Endothelial cell of umbilical vein (primary cell): ENCODE measurements at regions not wholly inside any gene's neighbourhood (a gene's known extent, or its start where the extent isn't known, plus 50 kb on each side); places are given as distances from the start of the nearest gene placed in this dataset.

Experiments
- BruUV-seq: library from RNA; stranded (reverse); fragments of 400-500 nt; replicated peaks from 2 replicates; lab custom pipeline; 2021; lab: Mats Ljungman, UMichigan
- CTCF ChIA-PET: fragments of 300-600, 350-600 bp; sonication (Branson Sonifier 250); formaldehyde crosslinking; loops from one replicate; lab custom pipeline; 2021; ENCODE audit warnings: antibody characterized with exemption, inconsistent platforms; lab: Charles Lee
- POLR2A ChIA-PET: fragments of 300-600, 350-600 bp; sonication (Branson Sonifier 250); formaldehyde crosslinking; loops from one replicate; lab custom pipeline; 2021; ENCODE audit warnings: antibody characterized with exemption, inconsistent platforms; lab: Charles Lee
- DNase-seq: peaks from one replicate; pipeline ENCODE4 v3.0.0-alpha.2; 2011; ENCODE audit warnings: low read depth, low spot score
- FAIRE-seq: peaks from 2 replicates; lab custom pipeline; 2011; peaks lifted over from hg19 to GRCh38; lab: Jason Lieb, UNC
- H2AFZ ChIP-seq: 2 replicates; pipeline ENCODE4 v1.6.0; 2012; ENCODE audit warnings: low read depth, low read length, control low read depth, inconsistent platforms
- H3K27ac ChIP-seq: 2 replicates; pipeline ENCODE4 v1.5.1; 2011; ENCODE audit warnings: low read depth, mild to moderate bottlenecking, control low read depth, low read length, moderate library complexity; ENCODE audit not compliant: insufficient read depth
- H3K27me3 ChIP-seq, 2 experiments: 2 replicates each; pipeline versions ENCODE4 v1.6.0 to v1.6.1; 2011; ENCODE audit warnings: low read length in 2 of 2, mixed read lengths in 1 of 2; ENCODE audit not compliant: control insufficient read depth in 2 of 2, insufficient read depth in 2 of 2
- H3K36me3 ChIP-seq, 2 experiments: 2 replicates in 1 of 2; 3 replicates in 1 of 2; pipeline ENCODE4 v1.5.1; 2011; ENCODE audit warnings: low read length in 2 of 2, mild to moderate bottlenecking in 1 of 2, moderate library complexity in 1 of 2; ENCODE audit not compliant: control insufficient read depth in 2 of 2, insufficient read depth in 2 of 2; ENCODE audit errors: extremely low read depth in 1 of 2
- H3K4me1 ChIP-seq: 3 replicates; pipeline ENCODE4 v1.5.1; 2011; ENCODE audit warnings: mild to moderate bottlenecking, low read length; ENCODE audit not compliant: control insufficient read depth, insufficient read depth; ENCODE audit errors: extremely low read depth
- H3K4me2 ChIP-seq: 2 replicates; pipeline ENCODE4 v1.6.1; 2011; ENCODE audit warnings: low read length, control low read depth, mixed read lengths; ENCODE audit not compliant: insufficient read depth
- H3K4me3 ChIP-seq, 3 experiments: fragments of 200-600 bp in 1 of 3; sonication (generic), shearing (Covaris generic) in 1 of 3; replicated peaks in 1 of 3; 2 replicates each; pipeline ENCODE4 v1.5.1; 2011 to 2016; ENCODE audit warnings: control low read depth in 3 of 3, low read length in 3 of 3, mild to moderate bottlenecking in 2 of 3, inconsistent platforms in 1 of 3, low read depth in 1 of 3, moderate library complexity in 1 of 3; ENCODE audit not compliant: insufficient read depth in 1 of 3
- H3K79me2 ChIP-seq: 2 replicates; pipeline ENCODE4 v1.6.0; 2012; ENCODE audit warnings: low read length, inconsistent platforms; ENCODE audit not compliant: control insufficient read depth, insufficient read depth
- H3K9ac ChIP-seq: replicated peaks from 2 replicates; pipeline ENCODE3; 2011; ENCODE audit warnings: low read length, control low read depth; ENCODE audit not compliant: insufficient read depth; ENCODE audit errors: extremely low read depth
- H3K9me1 ChIP-seq: replicated peaks from 3 replicates; pipeline ENCODE4 v1.6.0; 2011; ENCODE audit warnings: mild to moderate bottlenecking, low read length; ENCODE audit not compliant: control insufficient read depth, insufficient read depth; ENCODE audit errors: extremely low read depth
- H3K9me3 ChIP-seq: replicated peaks from 2 replicates; pipeline ENCODE4 v1.5.1; 2012; ENCODE audit warnings: low read length, inconsistent platforms; ENCODE audit not compliant: control insufficient read depth, insufficient read depth
- H4K20me1 ChIP-seq: replicated peaks from 2 replicates; pipeline ENCODE3; 2011; ENCODE audit warnings: mild to moderate bottlenecking, low read length; ENCODE audit not compliant: control insufficient read depth, insufficient read depth; ENCODE audit errors: extremely low read depth
- EZH2 ChIP-seq: IDR thresholded peaks from 2 replicates; pipeline ENCODE4 v1.6.1; 2012; ENCODE audit warnings: borderline replicate concordance, low read depth, mild to moderate bottlenecking, moderate library complexity, low read length, inconsistent platforms; ENCODE audit not compliant: severe bottlenecking
- FOS ChIP-seq: IDR thresholded peaks from 2 replicates; pipeline ENCODE4 v1.6.1; 2011; ENCODE audit warnings: mild to moderate bottlenecking, low read length, moderate library complexity, borderline replicate concordance; ENCODE audit not compliant: insufficient read depth
- GATA2 ChIP-seq: IDR thresholded peaks from 2 replicates; pipeline ENCODE4 v1.7.0; 2011; ENCODE audit warnings: low read depth, mild to moderate bottlenecking, moderate library complexity, mixed read lengths, low read length; ENCODE audit not compliant: insufficient read length, insufficient read depth
- MAX ChIP-seq: IDR thresholded peaks from 2 replicates; pipeline ENCODE4 v1.6.1; 2011; ENCODE audit not compliant: insufficient read depth, insufficient read length
- POLR2AphosphoS5 ChIP-seq: IDR thresholded peaks from 2 replicates; pipeline ENCODE4 v1.6.1; 2012; ENCODE audit warnings: low read depth, mild to moderate bottlenecking, control low read depth, low read length, moderate library complexity; ENCODE audit not compliant: insufficient read depth
- dilution Hi-C: fragments of 300-500 bp; cut with MboI; formaldehyde crosslinking; loops from one replicate; pipeline ENCODE4 v1.15.0; 2019; ENCODE audit warnings: low sequenced_read_pairs; ENCODE audit not compliant: extremely low pct_ligation_motif_present
- intact Hi-C: fragments of 100-400 bp; cut with micrococcal nuclease; formaldehyde crosslinking; loops from one replicate; pipeline ENCODE4 v1.10.0; 2022

GRCh38 chr4:14317351-14317750, 684.9 kb upstream of the CPEB2 start:
- H3K27me3 ChIP-seq, result no peaks in the 10 kb centered on the region
- TF ChIP-seq MAX, result no peak
- TF ChIP-seq POLR2AphosphoS5, result no peak
- TF ChIP-seq GATA2, result no peak
- TF ChIP-seq FOS, result no peak
- no peak for TF ChIP-seq EZH2
- dilution Hi-C loops, result no loop called here
- CTCF ChIA-PET, result no interaction called here
- no peaks in the 10 kb centered on the region for H3K36me3 ChIP-seq
- no TSS peak for BruUV-seq
- no peaks in the 10 kb centered on the region for H3K79me2 ChIP-seq
- H3K4me1 ChIP-seq, result no peaks in the 10 kb centered on the region
- FAIRE-seq (no peak), DNase-seq (no peak)
- H4K20me1 ChIP-seq, result no peaks in the 10 kb centered on the region
- intact Hi-C loops, result no loop called here
- no peak overlapping the region for H3K27ac ChIP-seq
- no peak overlapping the region for H3K4me2 ChIP-seq
- no peak overlapping the region for H2AFZ ChIP-seq
- POLR2A ChIA-PET, result no interaction called here
- H3K9me1 ChIP-seq, result no peaks in the 10 kb centered on the region
- H3K9me3 ChIP-seq, result peaks cover 2% of the 10 kb centered on the region
- no peak overlapping the region for H3K9ac ChIP-seq
- no peak overlapping the region for H3K4me3 ChIP-seq

GRCh38 chr4:14318671-14319070, 683.6 kb upstream of the CPEB2 start:
- no TSS peak for BruUV-seq
- no peaks in the 10 kb centered on the region for H3K4me1 ChIP-seq
- no peaks in the 10 kb centered on the region for H3K27me3 ChIP-seq
- ChIA-PET POLR2A (no interaction called here), CTCF (no interaction called here)
- no peak overlapping the region for H3K4me2 ChIP-seq
- no peak overlapping the region for H3K9ac ChIP-seq
- no peak overlapping the region for H3K27ac ChIP-seq
- H3K9me1 ChIP-seq, result no peaks in the 10 kb centered on the region
- dilution Hi-C loops, result no loop called here
- intact Hi-C loops, result no loop called here
- no peak overlapping the region for H2AFZ ChIP-seq
- H3K4me3 ChIP-seq, result no peak overlapping the region
- FAIRE-seq (no peak), DNase-seq (no peak)
- no peak for TF ChIP-seq GATA2
- no peak for TF ChIP-seq MAX
- no peaks in the 10 kb centered on the region for H3K79me2 ChIP-seq
- no peaks in the 10 kb centered on the region for H4K20me1 ChIP-seq
- H3K9me3 ChIP-seq, result peaks cover 2% of the 10 kb centered on the region
- no peaks in the 10 kb centered on the region for H3K36me3 ChIP-seq
